Bone marrow (tissue), 2 donors: ENCODE measurements at regions not wholly inside any gene's neighbourhood (a gene's known extent, or its start where the extent isn't known, plus 50 kb on each side); places are given as distances from the start of the nearest gene placed in this dataset.
"Not testable (repeated sequence)": the region's sequence is repeated elsewhere in the genome, so short reads cannot be mapped to it uniquely, and the experiment has no call there.

ENCODE experiments used
- DNase-seq, 2 donors: peaks; one replicate each; lab custom pipeline; 2025; lab: John Stamatoyannopoulos, UW

DNA sequence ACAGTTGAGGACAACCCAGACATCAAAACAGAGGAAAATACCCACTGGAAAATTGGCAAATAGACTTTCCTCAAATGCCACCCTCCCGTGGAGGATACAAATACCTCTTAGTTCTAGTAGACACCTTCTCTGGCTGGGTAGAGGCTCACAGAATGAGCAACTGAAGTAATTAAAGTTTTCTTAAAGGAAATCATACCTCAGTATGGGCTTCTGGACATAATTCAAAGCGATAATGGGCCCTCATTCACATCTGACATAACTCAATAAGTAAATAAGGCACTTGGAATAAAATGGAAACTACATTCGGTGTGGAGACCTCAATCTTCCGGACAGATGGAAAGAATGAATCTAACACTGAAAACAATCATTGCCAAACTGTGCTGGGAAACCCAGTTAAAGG, 115.2 kb upstream of the PLCL2 start:
- DNase-seq = no peak

- no peak for DNase-seq
Observed at GRCh38 chr3:16770021-16770420, 114.7 kb upstream of the PLCL2 start.

DNA sequence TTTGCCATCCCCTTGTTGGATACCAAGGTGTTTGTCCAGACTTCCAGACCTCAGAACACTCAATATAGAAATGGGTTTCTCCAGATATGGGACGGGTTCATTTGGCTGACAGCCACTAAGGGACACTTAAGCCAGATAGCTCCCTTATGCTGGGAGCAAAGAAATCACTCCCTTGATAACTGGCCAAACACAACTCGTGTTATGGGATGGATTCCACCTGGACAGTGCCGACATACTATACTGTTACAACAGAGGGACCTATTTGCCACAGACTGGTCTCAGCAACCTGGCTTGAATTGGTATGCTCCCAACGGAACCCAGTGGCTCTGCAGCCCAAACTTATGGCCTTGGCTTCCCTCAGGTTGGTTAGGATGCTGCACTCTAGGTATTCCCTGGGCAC, 114.0 kb upstream of the PLCL2 start:
- no peak for DNase-seq

GRCh38 chr3:16773594-16773993, 111.2 kb upstream of the PLCL2 start:
- not testable (repeated sequence) for DNase-seq

GRCh38 chr3:16774536-16774935, 110.2 kb upstream of the PLCL2 start:
- DNase-seq = not testable (repeated sequence)

- DNase-seq = no peak
Observed at GRCh38 chr3:16784973-16785372, 99.8 kb upstream of the PLCL2 start.

DNA sequence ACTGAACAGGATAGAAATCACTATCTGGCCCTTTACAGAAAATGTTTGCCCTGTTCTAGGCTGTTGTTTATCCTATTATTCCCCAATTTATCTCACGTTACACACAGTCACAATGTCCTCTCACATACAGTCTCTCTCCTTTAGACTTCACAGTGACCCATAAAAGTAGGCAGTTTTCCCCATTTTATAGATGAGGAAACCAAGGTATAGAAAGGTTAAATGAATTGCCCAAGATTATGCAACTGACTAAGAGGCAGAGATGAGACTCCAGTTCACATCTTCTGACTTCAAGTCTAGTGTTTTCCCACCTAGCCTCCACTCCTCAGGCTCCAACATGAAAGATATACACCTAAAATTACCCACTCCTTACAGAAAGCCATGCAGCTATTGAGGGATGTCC, 99.3 kb upstream of the PLCL2 start:
- no peak for DNase-seq

DNA sequence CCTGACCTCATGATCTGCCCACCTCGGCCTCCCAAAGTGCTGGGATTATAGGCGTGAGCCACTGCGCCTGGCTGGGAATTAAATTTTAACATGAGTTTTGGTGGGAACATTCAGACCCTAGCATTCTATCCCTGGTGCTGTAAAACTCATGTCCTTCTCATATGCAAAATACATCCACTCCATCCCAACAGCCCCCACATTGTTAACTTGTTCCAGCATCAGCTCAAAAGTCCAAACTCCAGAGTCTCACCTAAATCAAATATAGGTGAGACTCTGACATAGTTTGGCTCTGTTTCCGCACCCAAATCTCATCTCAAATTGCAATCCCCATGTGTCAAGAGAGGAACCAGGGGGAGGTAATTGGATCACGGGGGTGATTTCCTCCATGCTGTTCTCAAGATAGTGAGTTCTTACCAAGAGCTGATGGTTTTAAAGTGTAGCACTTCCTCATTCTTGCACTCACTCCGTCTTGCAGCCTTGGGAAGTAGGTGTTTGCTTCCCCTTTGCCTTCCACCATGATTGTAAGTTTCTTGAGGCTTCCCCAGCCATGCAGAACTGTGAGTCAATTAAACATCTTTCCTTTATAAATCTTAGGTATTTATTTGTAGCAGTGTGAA, 96.2 kb upstream of the PLCL2 start:
- DNase-seq = peak in 1 of 2 donors; percentile 8

GRCh38 chr3:16789344-16790120, 95.2 kb upstream of the PLCL2 start:
- no peak for DNase-seq

DNA sequence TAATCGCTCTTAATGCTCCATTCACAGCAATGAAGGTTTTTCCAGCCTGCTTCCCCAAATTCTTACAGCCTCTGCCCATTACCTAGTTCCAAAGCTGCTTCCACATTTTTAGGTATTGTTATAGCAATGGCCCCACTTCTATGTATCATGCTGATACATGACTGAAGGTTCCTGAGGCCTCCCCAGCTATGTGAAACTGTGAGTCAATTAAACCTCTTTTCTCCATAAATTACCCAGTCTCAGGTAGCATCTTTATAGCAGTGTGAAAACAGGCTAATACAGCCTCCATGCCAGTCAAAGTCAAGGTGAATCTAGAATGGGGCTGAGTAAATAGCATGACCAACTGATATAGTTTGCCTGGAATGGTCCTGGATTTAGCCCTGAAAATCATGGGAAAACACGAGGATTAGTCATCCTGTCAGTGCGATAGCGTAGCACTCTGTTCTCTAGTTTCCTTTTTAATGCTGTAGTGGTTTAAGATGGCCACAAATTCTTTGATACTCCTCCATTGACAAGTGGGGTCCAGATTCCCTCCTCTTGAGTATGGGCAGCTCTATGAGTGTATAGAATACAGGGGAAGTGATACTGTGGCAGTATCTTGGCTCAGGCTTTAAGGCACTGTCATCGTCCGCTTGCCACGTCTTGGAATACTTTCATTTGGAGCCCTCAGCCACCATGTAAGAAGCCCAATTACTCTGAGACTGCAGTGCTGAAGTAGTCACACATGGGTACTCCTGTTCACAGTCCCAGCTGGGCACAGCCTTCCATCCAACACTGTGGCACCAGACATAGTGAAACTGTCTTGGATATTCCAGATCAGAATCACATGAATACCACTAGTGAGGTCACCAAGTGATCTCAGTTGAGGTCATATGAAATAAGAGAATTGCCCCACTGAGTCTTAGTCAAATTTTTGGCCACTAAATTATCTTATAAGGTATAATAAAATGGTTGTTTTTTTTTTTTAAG, 94.0 kb upstream of the PLCL2 start:
- no peak for DNase-seq

DNA sequence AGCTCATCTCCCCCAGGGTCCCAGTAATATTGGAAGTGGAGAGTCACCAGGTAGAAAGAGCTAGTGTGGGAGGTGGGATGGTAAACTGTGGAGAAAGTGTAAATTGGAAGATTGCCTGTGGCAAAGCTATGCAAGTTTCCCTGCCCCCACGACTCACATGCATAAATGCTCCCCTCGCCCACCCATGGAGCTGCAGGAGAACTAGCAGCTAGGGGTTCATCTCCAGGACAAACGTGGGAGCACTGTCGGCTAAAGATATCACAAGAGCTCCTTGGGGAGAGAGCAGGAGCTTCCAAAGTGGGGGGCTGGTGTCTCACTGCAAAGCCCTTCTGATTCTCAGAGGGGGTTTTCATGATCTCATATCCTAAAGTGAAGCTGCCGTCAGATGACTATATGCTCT, 91.4 kb upstream of the PLCL2 start:
- DNase-seq = no peak

- no peak for DNase-seq
Observed at GRCh38 chr3:16794257-16794656, 90.5 kb upstream of the PLCL2 start.

- DNase-seq = no peak
Observed at GRCh38 chr3:16795581-16795980, 89.2 kb upstream of the PLCL2 start.

GRCh38 chr3:16797831-16798230, 86.9 kb upstream of the PLCL2 start:
- no peak for DNase-seq

DNA sequence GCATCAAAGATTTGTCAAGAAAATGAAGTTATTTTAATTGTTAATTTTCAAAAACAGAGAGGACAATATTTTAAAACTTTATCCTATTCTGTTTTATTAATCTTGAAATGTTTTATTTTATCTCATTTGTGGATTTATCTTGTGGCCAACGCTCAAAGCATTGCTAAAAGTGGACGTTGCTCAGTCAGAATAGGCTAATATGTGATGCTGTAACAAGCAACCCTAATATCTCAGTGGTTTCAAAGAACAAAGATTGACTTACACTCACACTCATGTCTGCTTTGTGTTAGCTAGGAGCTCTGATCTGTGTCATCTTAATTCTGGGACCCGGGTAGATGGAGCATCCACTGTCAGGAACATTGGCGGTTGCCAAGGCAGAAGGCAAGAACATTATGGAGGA, 86.0 kb upstream of the PLCL2 start:
- no peak for DNase-seq

DNA sequence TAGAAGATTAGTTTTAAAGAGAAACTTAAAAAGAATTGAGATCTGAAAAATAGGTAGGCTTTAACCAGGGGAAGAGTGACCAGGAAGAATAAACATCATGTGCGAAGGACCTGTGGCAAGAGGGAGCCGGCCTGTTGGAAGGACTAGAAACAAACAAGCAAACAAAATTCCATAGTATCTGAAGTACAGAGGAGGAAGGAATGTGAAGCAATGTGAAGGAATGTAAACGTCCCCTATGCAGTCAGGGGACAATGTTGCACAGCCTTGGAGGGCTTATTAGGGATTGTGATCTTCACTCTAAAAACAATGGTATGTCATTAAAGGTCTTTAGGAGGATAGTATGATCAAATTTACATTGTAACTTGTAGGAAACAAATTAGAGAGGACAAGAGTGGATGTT, 84.4 kb upstream of the PLCL2 start:
- no peak for DNase-seq

DNA sequence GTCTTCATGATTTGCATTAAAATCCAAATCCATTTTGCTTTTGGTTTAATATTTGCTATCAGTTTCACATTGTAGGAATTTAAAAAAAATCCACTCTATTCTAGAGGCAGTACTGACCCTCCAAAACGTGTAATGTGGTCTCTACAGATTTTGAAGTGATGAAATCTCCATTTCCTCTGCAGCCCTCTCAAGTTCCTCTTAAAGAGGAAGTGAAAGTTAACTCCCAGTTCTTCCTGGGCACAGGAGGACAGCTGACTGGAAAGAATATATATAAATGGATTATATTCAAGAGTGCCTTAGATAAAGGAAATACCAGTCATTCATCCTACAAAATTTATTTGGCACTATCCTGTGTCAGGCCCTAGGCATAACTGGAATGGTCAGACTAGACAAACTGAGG, 83.5 kb upstream of the PLCL2 start:
- peak in 1 of 2 donors; percentile 71 for DNase-seq

DNA sequence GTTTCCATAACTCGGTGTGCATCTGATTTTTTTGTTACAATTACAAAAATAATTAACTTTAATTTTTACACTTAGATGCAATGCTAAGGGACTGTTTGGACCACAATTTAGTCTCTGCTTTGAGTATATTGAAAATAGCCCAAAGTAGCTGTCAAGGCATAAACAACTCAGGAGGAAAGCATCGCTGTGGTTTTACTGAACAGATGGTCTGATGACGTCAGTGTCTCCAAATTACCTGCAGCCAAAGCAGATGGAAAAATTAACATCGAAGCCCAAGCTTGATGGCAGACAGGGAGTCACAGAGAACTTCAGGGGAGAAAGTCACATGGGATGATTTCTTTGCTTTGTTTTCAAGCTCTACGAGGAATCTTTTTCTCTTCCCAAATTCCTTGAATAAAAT, 83.1 kb upstream of the PLCL2 start:
- no peak for DNase-seq

DNA sequence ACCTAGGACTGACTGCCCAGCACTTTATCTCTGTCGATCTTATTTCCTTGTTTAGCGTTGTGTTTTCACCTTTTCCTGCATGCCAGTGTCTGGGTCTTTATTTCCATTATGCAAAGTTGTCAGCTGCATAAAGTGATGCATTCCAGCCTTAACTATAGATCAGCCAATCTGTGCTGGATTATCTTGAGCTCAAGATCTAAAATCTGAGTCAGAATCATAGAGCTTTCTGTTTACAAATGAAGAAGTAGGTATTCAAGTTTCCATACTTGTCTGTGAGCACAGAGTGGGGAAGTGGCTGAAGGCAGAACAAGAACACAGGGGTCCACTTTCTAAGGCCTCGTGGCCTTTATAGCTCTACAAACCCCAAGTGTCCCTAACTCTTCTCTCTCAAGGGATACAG, 82.4 kb upstream of the PLCL2 start:
- no peak for DNase-seq

- no peak for DNase-seq
Observed at GRCh38 chr3:16803019-16803418, 81.7 kb upstream of the PLCL2 start.

GRCh38 chr3:16807391-16807790, 77.4 kb upstream of the PLCL2 start:
- no peak for DNase-seq

GRCh38 chr3:16808393-16809107, 76.2 kb upstream of the PLCL2 start:
- DNase-seq = no peak
